H9 (cell line): ENCODE measurements at regions not wholly inside any gene's neighbourhood (a gene's known extent, or its start where the extent isn't known, plus 50 kb on each side); places are given as distances from the start of the nearest gene placed in this dataset.

ENCODE experiments used
- DNase-seq: peaks from one replicate; pipeline ENCODE4 v3.0.0-alpha.2; 2017
- H2AFZ ChIP-seq: one replicate; pipeline ENCODE4 v1.6.1; 2013; ENCODE audit warnings: mild to moderate bottlenecking, low read length, control low read depth, moderate library complexity
- H2AK5ac ChIP-seq: 2 replicates; pipeline ENCODE4 v1.6.1; 2013; ENCODE audit warnings: low read length, control low read depth, mixed read lengths; ENCODE audit not compliant: insufficient read length
- H2BK120ac ChIP-seq: one replicate; pipeline ENCODE4 v1.6.1; 2013; ENCODE audit warnings: low read depth, mild to moderate bottlenecking, low read length, control low read depth, inconsistent platforms; ENCODE audit not compliant: poor library complexity, severe bottlenecking
- H2BK12ac ChIP-seq: 2 replicates; pipeline ENCODE4 v1.6.1; 2013; ENCODE audit warnings: low read length, control low read depth, mixed read lengths, low read depth; ENCODE audit not compliant: insufficient read length
- H2BK15ac ChIP-seq: 2 replicates; pipeline ENCODE4 v1.6.1; 2013; ENCODE audit warnings: low read depth, low read length, control low read depth
- H2BK20ac ChIP-seq: one replicate; pipeline ENCODE4 v1.6.1; 2013; ENCODE audit warnings: low read depth, mild to moderate bottlenecking, low read length, control low read depth, inconsistent platforms; ENCODE audit not compliant: poor library complexity, severe bottlenecking
- H2BK5ac ChIP-seq: 2 replicates; pipeline ENCODE4 v1.6.1; 2013; ENCODE audit warnings: low read length, control low read depth, mixed read lengths; ENCODE audit not compliant: insufficient read length
- H3K14ac ChIP-seq: 2 replicates; pipeline ENCODE4 v1.6.1; 2013; ENCODE audit warnings: low read length, control low read depth; ENCODE audit not compliant: insufficient read depth
- H3K18ac ChIP-seq: 2 replicates; pipeline ENCODE4 v1.6.1; 2013; ENCODE audit warnings: low read depth, mild to moderate bottlenecking, mixed read lengths, low read length, control low read depth; ENCODE audit not compliant: insufficient read length
- H3K23ac ChIP-seq: 2 replicates; pipeline ENCODE4 v1.6.1; 2013; ENCODE audit warnings: low read length, control low read depth, mixed read lengths, low read depth; ENCODE audit not compliant: insufficient read length
- H3K23me2 ChIP-seq: 2 replicates; pipeline ENCODE4 v1.6.1; 2013; ENCODE audit warnings: low read depth, mild to moderate bottlenecking, mixed read lengths, low read length, control low read depth; ENCODE audit not compliant: insufficient read length, poor library complexity, severe bottlenecking
- H3K27ac ChIP-seq: 2 replicates; pipeline ENCODE4 v1.5.1; 2013; ENCODE audit warnings: low read length, control low read depth, mixed read lengths, low read depth; ENCODE audit not compliant: insufficient read length
- H3K27me3 ChIP-seq: 2 replicates; pipeline ENCODE4 v1.6.1; 2013; ENCODE audit warnings: low read length, control low read depth, inconsistent platforms; ENCODE audit not compliant: insufficient read depth
- H3K4ac ChIP-seq: 2 replicates; pipeline ENCODE4 v1.6.1; 2013; ENCODE audit warnings: low read depth, mild to moderate bottlenecking, control low read depth, inconsistent platforms, low read length, moderate library complexity
- H3K4me1 ChIP-seq: 2 replicates; pipeline ENCODE4 v1.6.1; 2013; ENCODE audit warnings: low read length, control low read depth, inconsistent platforms; ENCODE audit not compliant: insufficient read depth
- H3K4me2 ChIP-seq: 2 replicates; pipeline ENCODE4 v1.6.1; 2013; ENCODE audit warnings: low read length, control low read depth, mixed read lengths; ENCODE audit not compliant: insufficient read length, insufficient read depth
- H3K56ac ChIP-seq: 2 replicates; pipeline ENCODE4 v1.6.1; 2013; ENCODE audit warnings: low read depth, mild to moderate bottlenecking, mixed read lengths, low read length, control low read depth; ENCODE audit not compliant: insufficient read length
- H3K79me1 ChIP-seq: 2 replicates; pipeline ENCODE4 v1.6.1; 2013; ENCODE audit warnings: low read depth, mild to moderate bottlenecking, moderate library complexity, low read length, control low read depth, inconsistent platforms; ENCODE audit not compliant: insufficient read depth, poor library complexity, severe bottlenecking
- H3K79me2 ChIP-seq: 2 replicates; pipeline ENCODE4 v1.6.1; 2013; ENCODE audit warnings: low read length, control low read depth, inconsistent platforms; ENCODE audit not compliant: insufficient read depth
- H3K9ac ChIP-seq: 2 replicates; pipeline ENCODE4 v1.6.1; 2013; ENCODE audit warnings: low read length, control low read depth, mixed read lengths; ENCODE audit not compliant: insufficient read length; ENCODE audit errors: extremely low read depth
- H3K9me3 ChIP-seq: one replicate; pipeline ENCODE4 v1.6.1; 2013; ENCODE audit warnings: low read depth, low read length, inconsistent platforms; ENCODE audit not compliant: control insufficient read depth
- H3T11ph ChIP-seq: one replicate; pipeline ENCODE4 v1.6.1; 2013; ENCODE audit warnings: mild to moderate bottlenecking, low read length, control low read depth, inconsistent platforms
- H4K20me1 ChIP-seq: one replicate; pipeline ENCODE4 v1.6.1; 2013; ENCODE audit not compliant: control insufficient read depth, insufficient read length, insufficient read depth
- H4K5ac ChIP-seq: 2 replicates; pipeline ENCODE4 v1.6.1; 2013; ENCODE audit warnings: low read depth, mild to moderate bottlenecking, mixed read lengths, low read length, control low read depth; ENCODE audit not compliant: insufficient read length
- H4K8ac ChIP-seq: replicated peaks from 2 replicates; pipeline ENCODE4 v1.6.1; 2013; ENCODE audit warnings: low read length, control low read depth, mixed read lengths, low read depth; ENCODE audit not compliant: insufficient read length
- H4K91ac ChIP-seq: 2 replicates; pipeline ENCODE4 v1.6.1; 2013; ENCODE audit warnings: low read depth, mild to moderate bottlenecking, moderate library complexity, mixed read lengths, low read length, control low read depth; ENCODE audit not compliant: insufficient read length
- H3K27ac Mint-ChIP-seq, 3 experiments: 2 replicates in 2 of 3; 3 replicates in 1 of 3; pipeline ENCODE4 v1.8.0; 2020 to 2021; ENCODE audit warnings: mixed read lengths in 3 of 3, mild to moderate bottlenecking in 1 of 3, moderate library complexity in 1 of 3
- H3K27me3 Mint-ChIP-seq: 2 replicates; pipeline ENCODE4 v1.8.0; 2021; ENCODE audit warnings: low read depth, mild to moderate bottlenecking, moderate library complexity, mixed read lengths
- H3K36me3 Mint-ChIP-seq, 3 experiments: 2 replicates in 2 of 3; 3 replicates in 1 of 3; pipeline ENCODE4 v1.8.0; 2020 to 2021; ENCODE audit warnings: low read depth in 3 of 3, mixed read lengths in 3 of 3; ENCODE audit not compliant: insufficient read depth in 1 of 3
- H3K4me1 Mint-ChIP-seq, 2 experiments: 2 replicates each; pipeline ENCODE4 v1.8.0; 2020; ENCODE audit warnings: mixed read lengths in 2 of 2
- H3K4me3 Mint-ChIP-seq, 2 experiments: 2 replicates in 1 of 2; 3 replicates in 1 of 2; pipeline ENCODE4 v1.8.0; 2020 to 2021; ENCODE audit warnings: mild to moderate bottlenecking in 2 of 2, mixed read lengths in 2 of 2, moderate library complexity in 1 of 2
- H3K9me3 Mint-ChIP-seq, 2 experiments: 2 replicates in 1 of 2; 3 replicates in 1 of 2; pipeline ENCODE4 v1.8.0; 2020; ENCODE audit warnings: mild to moderate bottlenecking in 2 of 2, mixed read lengths in 2 of 2, moderate library complexity in 1 of 2
- CTCF ChIP-seq: fragments of 200-600 bp; sonication (generic); conservative IDR thresholded peaks from 3 replicates; pipeline ENCODE4 v1.8.0; 2021; ENCODE audit warnings: antibody characterized with exemption, mild to moderate bottlenecking
- WGBS: extraction: QIAGEN DNeasy Blood & Tissue Kit; methylation state at CpG from one replicate; pipeline ENCODE4 v1.1.7; 2013; ENCODE audit warnings: missing lambda C conversion rate, low lambda C conversion rate, mixed read lengths; ENCODE audit not compliant: insufficient read length; ENCODE audit errors: extremely low coverage; 5-methylcytosine and 5-hydroxymethylcytosine counted together

GRCh38 chr5:86977808-86978207, 289.9 kb upstream of the RASA1 start:
- Histone ChIP-seq H2BK120ac (no peak overlapping the region), H3K9ac (no peak overlapping the region), H3K4ac (no peak overlapping the region), H2AFZ (no peak overlapping the region), H3K27me3 (no peaks in the 10 kb centered on the region), H4K91ac (no peak overlapping the region), H2BK12ac (no peak overlapping the region), H2AK5ac (no peak overlapping the region), H3K4me2 (no peak overlapping the region), H2BK20ac (no peak overlapping the region), H3K79me1 (no peaks in the 10 kb centered on the region), H4K8ac (no peak overlapping the region), H3K79me2 (no peaks in the 10 kb centered on the region), H2BK5ac (no peak overlapping the region), H3K23ac (no peak overlapping the region), H4K5ac (no peak overlapping the region), H3K56ac (no peak overlapping the region), H3K18ac (no peak overlapping the region), H3K27ac (no peak overlapping the region), H4K20me1 (no peaks in the 10 kb centered on the region), H3T11ph (no peak overlapping the region), H2BK15ac (no peak overlapping the region), H3K9me3 (no peaks in the 10 kb centered on the region), H3K23me2 (no peaks in the 10 kb centered on the region), H3K4me1 (no peaks in the 10 kb centered on the region), H3K14ac (no peak overlapping the region)
- Mint-ChIP-seq H3K27ac (no peak overlapping the region; a peak in 1 of 7 replicates), H3K4me1 (peaks cover 0 to 8% of the 10 kb centered on the region in 2 experiments; a peak in 2 of 4 replicates), H3K36me3 (no peaks in the 10 kb centered on the region), H3K4me3 (no peak overlapping the region), H3K27me3 (no peaks in the 10 kb centered on the region), H3K9me3 (no peaks in the 10 kb centered on the region)
- WGBS: no CpG with 5 or more reads among the region's 5 CpGs
- no peak for TF ChIP-seq CTCF
- DNase-seq: no peak
